Tibial artery (tissue), 4 donors: ENCODE measurements at regions not wholly inside any gene's neighbourhood (a gene's known extent, or its start where the extent isn't known, plus 50 kb on each side); places are given as distances from the start of the nearest gene placed in this dataset.

Source experiments
- DNase-seq, 2 donors: peaks; one replicate each; pipeline ENCODE4 v3.0.0-alpha.2; 2019
- H3K27ac ChIP-seq, 2 donors: fragments of 200-600 bp; sonication (generic) in 1 of 2; 1 replicate in 1 of 2; 2 replicates in 1 of 2; pipeline ENCODE4 v1.5.1; 2018 to 2019; ENCODE audit warnings: mild to moderate bottlenecking in 1 of 2
- H3K27me3 ChIP-seq, 2 donors: fragments of 200-600 bp; sonication (generic) in 1 of 2; one replicate each; pipeline versions ENCODE4 v1.5.1 to v1.6.0; 2016 to 2019
- H3K36me3 ChIP-seq, 3 donors: fragments of 200-600 bp; sonication (generic) in 2 of 3; one replicate each; pipeline ENCODE4 v1.5.1; 2016 to 2019; ENCODE audit warnings: mild to moderate bottlenecking in 2 of 3
- H3K4me1 ChIP-seq, 4 donors: fragments of 200-600 bp; sonication (generic) in 2 of 4; 1 replicate in 3 of 4; 2 replicates in 1 of 4; pipeline ENCODE4 v1.5.1; 2016 to 2019
- H3K4me3 ChIP-seq, 2 donors: fragments of 200-600 bp; sonication (generic) in 1 of 2; 1 replicate in 1 of 2; 2 replicates in 1 of 2; pipeline ENCODE4 v1.5.1; 2018 to 2019; ENCODE audit warnings: mild to moderate bottlenecking in 2 of 2
- H3K9me3 ChIP-seq, 3 donors: fragments of 200-600 bp; sonication (generic) in 1 of 3; one replicate each; pipeline ENCODE4 v1.5.1; 2016 to 2019
- CTCF ChIP-seq, 2 experiments: fragments of 200-600 bp in 1 of 2; fragments of 450-650 bp in 1 of 2; IDR thresholded peaks; one replicate each; pipeline ENCODE4 v1.5.1; 2017 to 2019; ENCODE audit warnings: antibody characterized with exemption in 2 of 2, mild to moderate bottlenecking in 1 of 2, moderate library complexity in 1 of 2
- intact Hi-C: fragments of 100-400 bp; cut with DNase I; formaldehyde crosslinking; loops from one replicate; pipeline ENCODE4 v1.15.0; 2023; ENCODE audit warnings: low total_unique reads

- Histone ChIP-seq H3K27me3 (no peaks in the 10 kb centered on the region), H3K4me1 (peaks cover 0 to 6% (median 0%) of the 10 kb centered on the region in 4 donors), H3K27ac (no peak overlapping the region), H3K4me3 (peak overlapping the region; percentile 17 to 34), H3K9me3 (no peaks in the 10 kb centered on the region), H3K36me3 (no peaks in the 10 kb centered on the region)
- no peak for DNase-seq
- no peak for TF ChIP-seq CTCF (IDR thresholded peaks at IDR 0.05)
- intact Hi-C loops: no loop called here
Observed at GRCh38 chr4:177229331-177229730, 80.3 kb upstream of the NEIL3 start.

GRCh38 chr4:177232473-177232872, 77.2 kb upstream of the NEIL3 start:
- TF ChIP-seq CTCF (IDR thresholded peaks at IDR 0.05): no peak
- Histone ChIP-seq H3K36me3 (no peaks in the 10 kb centered on the region), H3K4me1 (peaks cover 0 to 6% (median 0%) of the 10 kb centered on the region in 4 donors), H3K4me3 (no peak overlapping the region), H3K27ac (no peak overlapping the region), H3K9me3 (no peaks in the 10 kb centered on the region), H3K27me3 (no peaks in the 10 kb centered on the region)
- DNase-seq: no peak
- intact Hi-C loops: no loop called here

DNA sequence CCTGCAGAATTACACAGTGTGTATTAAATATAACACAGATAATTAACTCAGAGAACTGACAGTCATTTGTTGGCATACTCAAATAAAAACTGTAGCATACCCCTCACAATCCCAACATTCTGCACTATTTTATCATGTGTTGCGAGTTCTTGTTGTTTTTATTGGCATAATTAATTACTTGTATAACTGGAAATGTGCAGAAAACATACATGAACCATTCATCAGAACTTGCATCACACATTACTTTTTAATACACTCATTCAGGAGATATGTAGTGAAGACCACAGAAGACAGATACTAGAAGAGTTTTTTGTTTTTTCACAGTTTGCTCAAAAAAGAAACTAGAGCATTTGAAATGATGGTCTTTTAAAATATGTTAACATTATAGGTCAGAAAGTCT, 74.6 kb upstream of the NEIL3 start:
- Histone ChIP-seq H3K27ac (no peak overlapping the region), H3K9me3 (no peaks in the 10 kb centered on the region), H3K4me3 (no peak overlapping the region), H3K4me1 (no peaks in the 10 kb centered on the region), H3K36me3 (no peaks in the 10 kb centered on the region), H3K27me3 (no peaks in the 10 kb centered on the region)
- intact Hi-C loops: no loop called here
- no peak for DNase-seq
- no peak for TF ChIP-seq CTCF (IDR thresholded peaks at IDR 0.05)

- Histone ChIP-seq H3K27ac (no peak overlapping the region), H3K4me3 (no peak overlapping the region), H3K9me3 (no peaks in the 10 kb centered on the region), H3K4me1 (no peaks in the 10 kb centered on the region), H3K36me3 (no peaks in the 10 kb centered on the region), H3K27me3 (no peaks in the 10 kb centered on the region)
- DNase-seq: no peak
- TF ChIP-seq CTCF (IDR thresholded peaks at IDR 0.05): no peak
- intact Hi-C loops: no loop called here
Observed at GRCh38 chr4:177236886-177237285, 72.8 kb upstream of the NEIL3 start.

- no peaks in the 10 kb centered on the region for H3K4me1 ChIP-seq
- no peaks in the 10 kb centered on the region for H3K36me3 ChIP-seq
- H3K9me3 ChIP-seq: no peaks in the 10 kb centered on the region
- intact Hi-C loops: no loop called here
- TF ChIP-seq CTCF (IDR thresholded peaks at IDR 0.05): no peak
- no peak for DNase-seq
- H3K27ac ChIP-seq: no peak overlapping the region
- no peaks in the 10 kb centered on the region for H3K27me3 ChIP-seq
- H3K4me3 ChIP-seq: no peak overlapping the region
Observed at GRCh38 chr4:177237291-177237690, 72.4 kb upstream of the NEIL3 start.

DNA sequence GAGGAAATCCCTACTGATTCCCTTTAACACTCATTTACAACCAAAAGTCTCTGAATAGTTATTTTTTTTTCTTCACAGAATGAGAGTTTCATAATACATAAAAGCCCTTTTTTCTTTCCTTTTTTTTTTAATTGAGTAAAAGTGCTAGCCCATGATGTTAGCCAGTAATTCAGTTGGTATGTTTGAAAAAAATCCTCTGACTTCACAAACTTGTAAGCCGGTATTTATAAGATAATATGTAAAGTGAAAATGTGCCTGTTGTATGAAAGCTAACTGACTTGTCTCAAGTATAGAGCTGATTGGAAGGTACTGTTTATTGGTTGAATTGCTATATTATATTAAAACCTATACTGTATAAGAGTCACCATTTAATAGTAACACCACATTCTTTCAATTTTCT, 70.2 kb upstream of the NEIL3 start:
- H3K36me3 ChIP-seq: no peaks in the 10 kb centered on the region
- H3K4me3 ChIP-seq: no peak overlapping the region
- H3K9me3 ChIP-seq: no peaks in the 10 kb centered on the region
- H3K27ac ChIP-seq: no peak overlapping the region
- H3K4me1 ChIP-seq: no peaks in the 10 kb centered on the region
- intact Hi-C loops: no loop called here
- TF ChIP-seq CTCF (IDR thresholded peaks at IDR 0.05): no peak
- no peaks in the 10 kb centered on the region for H3K27me3 ChIP-seq
- DNase-seq: no peak
